ENCODE measurements at regions not wholly inside any gene's neighbourhood (a gene's known extent, or its start where the extent isn't known, plus 50 kb on each side); places are given as distances from the start of the nearest gene placed in this dataset.

DNA sequence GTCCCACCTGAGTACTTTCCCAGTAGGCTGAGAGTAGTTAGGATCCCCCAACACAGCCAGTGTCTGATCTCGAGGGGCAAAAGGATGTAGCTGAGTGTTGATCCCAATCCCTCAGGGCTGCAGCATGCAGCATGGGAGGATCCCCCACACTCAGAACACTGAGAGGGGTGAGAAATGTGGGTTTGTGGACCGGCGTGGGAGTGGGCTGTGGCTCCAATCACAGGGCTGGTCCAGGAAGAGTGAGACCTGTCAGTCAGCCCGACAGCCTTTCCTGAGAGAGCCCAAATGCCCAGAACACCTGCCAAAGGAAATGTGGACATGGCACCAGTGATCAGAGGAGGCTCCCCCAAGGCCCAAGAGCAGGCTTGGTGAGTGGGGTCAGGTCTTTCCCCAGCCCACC, 228.3 kb upstream of the MGAT4C start:
- TF ChIP-seq SUZ12 (IDR thresholded peaks at IDR 0.05) (no peak), ZNF384 (IDR thresholded peaks at IDR 0.05) (no peak), SP1 (IDR thresholded peaks at IDR 0.05) (no peak), FOXM1 (IDR thresholded peaks at IDR 0.05; ENCODE audit: borderline replicate concordance) (no peak), NFRKB (IDR thresholded peaks at IDR 0.05) (no peak), LEF1 (IDR thresholded peaks at IDR 0.05; ENCODE audit: borderline replicate concordance) (no peak), FOXK2 (IDR thresholded peaks at IDR 0.05) (no peak)
- TF ChIP-seq, protein P1, sequence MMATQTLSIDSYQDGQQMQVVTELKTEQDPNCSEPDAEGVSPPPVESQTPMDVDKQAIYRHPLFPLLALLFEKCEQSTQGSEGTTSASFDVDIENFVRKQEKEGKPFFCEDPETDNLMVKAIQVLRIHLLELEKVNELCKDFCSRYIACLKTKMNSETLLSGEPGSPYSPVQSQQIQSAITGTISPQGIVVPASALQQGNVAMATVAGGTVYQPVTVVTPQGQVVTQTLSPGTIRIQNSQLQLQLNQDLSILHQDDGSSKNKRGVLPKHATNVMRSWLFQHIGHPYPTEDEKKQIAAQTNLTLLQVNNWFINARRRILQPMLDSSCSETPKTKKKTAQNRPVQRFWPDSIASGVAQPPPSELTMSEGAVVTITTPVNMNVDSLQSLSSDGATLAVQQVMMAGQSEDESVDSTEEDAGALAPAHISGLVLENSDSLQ (IDR thresholded peaks at IDR 0.05), result no peak

Data from HEK293T (cell line).